KMS-11 (cell line): ENCODE measurements at regions not wholly inside any gene's neighbourhood (a gene's known extent, or its start where the extent isn't known, plus 50 kb on each side); places are given as distances from the start of the nearest gene placed in this dataset.
"Not testable (repeated sequence)": the region's sequence is repeated elsewhere in the genome, so short reads cannot be mapped to it uniquely, and the experiment has no call there.

Experiments used
- H2AFZ ChIP-seq: fragments of 200-600 bp; sonication (generic); 2 replicates; pipeline ENCODE4 v1.6.1; 2016; ENCODE audit warnings: antibody characterized with exemption, mixed run types, low read depth
- H3K27ac ChIP-seq: fragments of 200-600 bp; sonication (generic); 2 replicates; pipeline ENCODE4 v1.6.1; 2016; ENCODE audit warnings: mild to moderate bottlenecking, mixed run types
- H3K27me3 ChIP-seq: fragments of 200-600 bp; sonication (generic); 2 replicates; pipeline ENCODE4 v1.6.1; 2017; ENCODE audit warnings: mild to moderate bottlenecking, low read depth, mixed run types, moderate library complexity; ENCODE audit not compliant: insufficient read depth
- H3K36me3 ChIP-seq: fragments of 200-600 bp; sonication (generic); 2 replicates; pipeline ENCODE4 v1.6.1; 2017; ENCODE audit warnings: mild to moderate bottlenecking, mixed run types; ENCODE audit not compliant: insufficient read depth
- H3K4me1 ChIP-seq: fragments of 200-600 bp; sonication (generic); 2 replicates; pipeline ENCODE4 v1.6.1; 2016; ENCODE audit warnings: mild to moderate bottlenecking, low read depth, mixed run types; ENCODE audit not compliant: poor library complexity, severe bottlenecking
- H3K4me2 ChIP-seq: fragments of 200-600 bp; sonication (generic); 2 replicates; pipeline ENCODE4 v1.7.0; 2016; ENCODE audit warnings: mild to moderate bottlenecking, mixed run types
- H3K4me3 ChIP-seq: fragments of 200-600 bp; sonication (generic); IDR thresholded peaks from 2 replicates; pipeline ENCODE4 v1.6.1; 2017; ENCODE audit warnings: low read depth, low read length, mixed read lengths; ENCODE audit not compliant: insufficient read depth
- H3K79me2 ChIP-seq: fragments of 200-600 bp; sonication (generic); 2 replicates; pipeline ENCODE4 v1.6.1; 2016; ENCODE audit warnings: low read depth, mixed run types; ENCODE audit not compliant: insufficient read depth
- H3K9ac ChIP-seq: fragments of 200-600 bp; sonication (generic); 2 replicates; pipeline ENCODE4 v1.6.1; 2016; ENCODE audit warnings: mild to moderate bottlenecking, mixed run types
- H4K20me1 ChIP-seq: fragments of 200-600 bp; sonication (generic); 2 replicates; pipeline ENCODE4 v1.6.1; 2016; ENCODE audit warnings: mild to moderate bottlenecking, mixed run types; ENCODE audit not compliant: insufficient read depth
- CTCF ChIP-seq: fragments of 200-600 bp; sonication (generic); conservative IDR thresholded peaks from 2 replicates; pipeline ENCODE4 v1.6.1; 2017; ENCODE audit warnings: low read depth, mild to moderate bottlenecking, antibody characterized with exemption, low read length, moderate library complexity, mixed read lengths

- H3K27ac ChIP-seq: no peak overlapping the region
- H3K9ac ChIP-seq: no peak overlapping the region
- no peaks in the 10 kb centered on the region for H4K20me1 ChIP-seq
- H3K4me1 ChIP-seq: no peaks in the 10 kb centered on the region
- H2AFZ ChIP-seq: no peak overlapping the region
- no peak overlapping the region for H3K4me2 ChIP-seq
- TF ChIP-seq CTCF: no peak
- H3K36me3 ChIP-seq: no peaks in the 10 kb centered on the region
- H3K79me2 ChIP-seq: no peaks in the 10 kb centered on the region
- no peaks in the 10 kb centered on the region for H3K27me3 ChIP-seq
- no peak overlapping the region for H3K4me3 ChIP-seq
Measured at GRCh38 chr5:113742176-113742575, 228.7 kb downstream of the YTHDC2 start.

- Histone ChIP-seq H3K79me2 (no peaks in the 10 kb centered on the region), H3K4me3 (no peak overlapping the region), H3K4me1 (no peaks in the 10 kb centered on the region), H3K27me3 (no peaks in the 10 kb centered on the region), H3K36me3 (no peaks in the 10 kb centered on the region), H3K4me2 (no peak overlapping the region), H3K27ac (no peak overlapping the region), H3K9ac (no peak overlapping the region), H2AFZ (no peak overlapping the region), H4K20me1 (no peaks in the 10 kb centered on the region)
- no peak for TF ChIP-seq CTCF
Measured at GRCh38 chr5:113742639-113743038, 229.1 kb downstream of the YTHDC2 start.

- H3K4me2 ChIP-seq: no peak overlapping the region
- H3K9ac ChIP-seq: no peak overlapping the region
- no peaks in the 10 kb centered on the region for H3K36me3 ChIP-seq
- H3K27me3 ChIP-seq: no peaks in the 10 kb centered on the region
- no peak overlapping the region for H3K27ac ChIP-seq
- H3K4me1 ChIP-seq: no peaks in the 10 kb centered on the region
- TF ChIP-seq CTCF: no peak
- no peak overlapping the region for H3K4me3 ChIP-seq
- no peaks in the 10 kb centered on the region for H3K79me2 ChIP-seq
- no peak overlapping the region for H2AFZ ChIP-seq
- no peaks in the 10 kb centered on the region for H4K20me1 ChIP-seq
Measured at GRCh38 chr5:113748403-113748802, 234.9 kb downstream of the YTHDC2 start.

GRCh38 chr5:113749334-113749733, 235.8 kb downstream of the YTHDC2 start:
- no peak overlapping the region for H3K4me3 ChIP-seq
- H4K20me1 ChIP-seq: no peaks in the 10 kb centered on the region
- no peaks in the 10 kb centered on the region for H3K27me3 ChIP-seq
- no peaks in the 10 kb centered on the region for H3K4me1 ChIP-seq
- H3K9ac ChIP-seq: no peak overlapping the region
- no peaks in the 10 kb centered on the region for H3K79me2 ChIP-seq
- H2AFZ ChIP-seq: no peak overlapping the region
- no peaks in the 10 kb centered on the region for H3K36me3 ChIP-seq
- TF ChIP-seq CTCF: no peak
- no peak overlapping the region for H3K4me2 ChIP-seq
- H3K27ac ChIP-seq: no peak overlapping the region

- H3K27ac ChIP-seq, H3K4me1 ChIP-seq, H3K4me2 ChIP-seq, H3K27me3 ChIP-seq, H3K36me3 ChIP-seq, H2AFZ ChIP-seq, H3K9ac ChIP-seq, H3K79me2 ChIP-seq, H4K20me1 ChIP-seq, H3K4me3 ChIP-seq: not testable (repeated sequence)
Measured at GRCh38 chr5:113753182-113753581, 239.7 kb downstream of the YTHDC2 start.
